OCI-LY1 (cell line): ENCODE measurements at regions not wholly inside any gene's neighbourhood (a gene's known extent, or its start where the extent isn't known, plus 50 kb on each side); places are given as distances from the start of the nearest gene placed in this dataset.

ENCODE experiments used
- CTCF ChIP-seq: fragments of 200-600 bp; sonication (generic), shearing (Covaris generic); IDR thresholded peaks from 2 replicates; pipeline ENCODE4 v1.5.1; 2017; ENCODE audit warnings: mild to moderate bottlenecking, antibody characterized with exemption, low read length, moderate library complexity, mixed read lengths
- EZH2 ChIP-seq: fragments of 200-600 bp; sonication (generic), shearing (Covaris generic); IDR thresholded peaks from 2 replicates; pipeline ENCODE4 v1.8.0; 2017; ENCODE audit warnings: borderline replicate concordance, mixed run types, mild to moderate bottlenecking, antibody characterized with exemption, low read length, moderate library complexity, mixed read lengths

GRCh38 chr2:238560234-238560633 lies 133.5 kb downstream of the ASB1 start:
- no peak for TF ChIP-seq CTCF
- TF ChIP-seq EZH2 = no peak
